ENCODE measurements at regions not wholly inside any gene's neighbourhood (a gene's known extent, or its start where the extent isn't known, plus 50 kb on each side); places are given as distances from the start of the nearest gene placed in this dataset.
"Not testable (repeated sequence)": the region's sequence is repeated elsewhere in the genome, so short reads cannot be mapped to it uniquely, and the experiment has no call there.

GRCh38 chr1:47689894-47690293 lies 252.1 kb downstream of the FOXD2 start:
- Mint-ChIP-seq H3K4me3 (no peak overlapping the region), H3K9me3 (no peaks in the 10 kb centered on the region), H3K4me1 (peaks cover 43% of the 10 kb centered on the region), H3K27ac (no peak overlapping the region), H3K36me3 (ENCODE audit: low read depth) (no peaks in the 10 kb centered on the region), H3K27me3 (ENCODE audit: insufficient read depth, low read depth, poor library complexity) (peaks cover 8% of the 10 kb centered on the region)
- H3K79me2 ChIP-seq (replicated peaks; ENCODE audit: insufficient read depth), result no peaks in the 10 kb centered on the region
- no peak for TF ChIP-seq EZH2 (IDR thresholded peaks at IDR 0.05; ENCODE audit: low read depth, unreplicated experiment)
- TF ChIP-seq, protein P1, sequence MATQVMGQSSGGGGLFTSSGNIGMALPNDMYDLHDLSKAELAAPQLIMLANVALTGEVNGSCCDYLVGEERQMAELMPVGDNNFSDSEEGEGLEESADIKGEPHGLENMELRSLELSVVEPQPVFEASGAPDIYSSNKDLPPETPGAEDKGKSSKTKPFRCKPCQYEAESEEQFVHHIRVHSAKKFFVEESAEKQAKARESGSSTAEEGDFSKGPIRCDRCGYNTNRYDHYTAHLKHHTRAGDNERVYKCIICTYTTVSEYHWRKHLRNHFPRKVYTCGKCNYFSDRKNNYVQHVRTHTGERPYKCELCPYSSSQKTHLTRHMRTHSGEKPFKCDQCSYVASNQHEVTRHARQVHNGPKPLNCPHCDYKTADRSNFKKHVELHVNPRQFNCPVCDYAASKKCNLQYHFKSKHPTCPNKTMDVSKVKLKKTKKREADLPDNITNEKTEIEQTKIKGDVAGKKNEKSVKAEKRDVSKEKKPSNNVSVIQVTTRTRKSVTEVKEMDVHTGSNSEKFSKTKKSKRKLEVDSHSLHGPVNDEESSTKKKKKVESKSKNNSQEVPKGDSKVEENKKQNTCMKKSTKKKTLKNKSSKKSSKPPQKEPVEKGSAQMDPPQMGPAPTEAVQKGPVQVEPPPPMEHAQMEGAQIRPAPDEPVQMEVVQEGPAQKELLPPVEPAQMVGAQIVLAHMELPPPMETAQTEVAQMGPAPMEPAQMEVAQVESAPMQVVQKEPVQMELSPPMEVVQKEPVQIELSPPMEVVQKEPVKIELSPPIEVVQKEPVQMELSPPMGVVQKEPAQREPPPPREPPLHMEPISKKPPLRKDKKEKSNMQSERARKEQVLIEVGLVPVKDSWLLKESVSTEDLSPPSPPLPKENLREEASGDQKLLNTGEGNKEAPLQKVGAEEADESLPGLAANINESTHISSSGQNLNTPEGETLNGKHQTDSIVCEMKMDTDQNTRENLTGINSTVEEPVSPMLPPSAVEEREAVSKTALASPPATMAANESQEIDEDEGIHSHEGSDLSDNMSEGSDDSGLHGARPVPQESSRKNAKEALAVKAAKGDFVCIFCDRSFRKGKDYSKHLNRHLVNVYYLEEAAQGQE (IDR thresholded peaks at IDR 0.05; ENCODE audit: unreplicated experiment), result no peak
- TF ChIP-seq, protein P2, sequence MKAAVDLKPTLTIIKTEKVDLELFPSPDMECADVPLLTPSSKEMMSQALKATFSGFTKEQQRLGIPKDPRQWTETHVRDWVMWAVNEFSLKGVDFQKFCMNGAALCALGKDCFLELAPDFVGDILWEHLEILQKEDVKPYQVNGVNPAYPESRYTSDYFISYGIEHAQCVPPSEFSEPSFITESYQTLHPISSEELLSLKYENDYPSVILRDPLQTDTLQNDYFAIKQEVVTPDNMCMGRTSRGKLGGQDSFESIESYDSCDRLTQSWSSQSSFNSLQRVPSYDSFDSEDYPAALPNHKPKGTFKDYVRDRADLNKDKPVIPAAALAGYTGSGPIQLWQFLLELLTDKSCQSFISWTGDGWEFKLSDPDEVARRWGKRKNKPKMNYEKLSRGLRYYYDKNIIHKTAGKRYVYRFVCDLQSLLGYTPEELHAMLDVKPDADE (IDR thresholded peaks at IDR 0.05), result no peak
- no peak for TF ChIP-seq EZH2phosphoT487 (IDR thresholded peaks at IDR 0.05; ENCODE audit: unreplicated experiment)
- TF ChIP-seq STAT1 (IDR thresholded peaks at IDR 0.05; ENCODE audit: unreplicated experiment), result no peak
- TF ChIP-seq ZNF114 (CRISPR knock-in tag; IDR thresholded peaks at IDR 0.05), result no peak
- no peaks in the 10 kb centered on the region for H3K27me3 ChIP-seq (ENCODE audit: insufficient read depth)
- H3K4me3 ChIP-seq, result no peak overlapping the region
- no peak overlapping the region for H3K4me2 ChIP-seq
- no peaks in the 10 kb centered on the region for H3K36me3 ChIP-seq (ENCODE audit: insufficient read depth)
- peaks cover 39% of the 10 kb centered on the region for H3K4me1 ChIP-seq (ENCODE audit: insufficient read depth)
- no peaks in the 10 kb centered on the region for H3K9me2 ChIP-seq (ENCODE audit: insufficient read depth)
- H3F3A ChIP-seq (replicated peaks; ENCODE audit: low read depth), result no peaks in the 10 kb centered on the region
- H3K27ac ChIP-seq (ENCODE audit: low read depth), result no peak overlapping the region
- ATAC-seq, result no peak
- 0 out of 2 replicates have a peak overlapping the region, but pooled peaks have one; percentile 38 for H2AFZ ChIP-seq
- no peaks in the 10 kb centered on the region for H4K20me1 ChIP-seq (replicated peaks; ENCODE audit: insufficient read depth)
- no peak for DNase-seq (ENCODE audit: low spot score)

- H3K9me3 Mint-ChIP-seq, result no peaks in the 10 kb centered on the region
- Histone ChIP-seq H4K20me1 (replicated peaks; ENCODE audit: insufficient read depth) (no peaks in the 10 kb centered on the region), H3K9me2 (ENCODE audit: insufficient read depth) (no peaks in the 10 kb centered on the region), H3K36me3 (ENCODE audit: insufficient read depth) (no peaks in the 10 kb centered on the region), H3K4me2 (no peak overlapping the region), H3F3A (replicated peaks; ENCODE audit: low read depth) (no peaks in the 10 kb centered on the region), H2AFZ (0 out of 2 replicates have a peak overlapping the region, but pooled peaks have one; percentile 38), H3K4me3 (no peak overlapping the region), H3K27me3 (ENCODE audit: insufficient read depth) (no peaks in the 10 kb centered on the region), H3K27ac (ENCODE audit: low read depth) (no peak overlapping the region), H3K79me2 (replicated peaks; ENCODE audit: insufficient read depth) (no peaks in the 10 kb centered on the region), H3K4me1 (ENCODE audit: insufficient read depth) (peaks cover 37% of the 10 kb centered on the region)
- H3K4me3 Mint-ChIP-seq, result no peak overlapping the region
- no peak overlapping the region for H3K27ac Mint-ChIP-seq
- ATAC-seq, result no peak
- no peak for DNase-seq (ENCODE audit: low spot score)
- peaks cover 39% of the 10 kb centered on the region for H3K4me1 Mint-ChIP-seq
- TF ChIP-seq ZNF331 (CRISPR knock-in tag; IDR thresholded peaks at IDR 0.05; ENCODE audit: low read depth), result no peak
- TF ChIP-seq POLR2AphosphoS5 (IDR thresholded peaks at IDR 0.05; ENCODE audit: low read depth), result no peak
- no peak for TF ChIP-seq STAT1 (IDR thresholded peaks at IDR 0.05; ENCODE audit: unreplicated experiment)
- H3K27me3 Mint-ChIP-seq (ENCODE audit: insufficient read depth, low read depth, poor library complexity), result peaks cover 12% of the 10 kb centered on the region
- no peaks in the 10 kb centered on the region for H3K36me3 Mint-ChIP-seq (ENCODE audit: low read depth)
Observed at GRCh38 chr1:47690341-47691250, 252.8 kb downstream of the FOXD2 start.

DNA sequence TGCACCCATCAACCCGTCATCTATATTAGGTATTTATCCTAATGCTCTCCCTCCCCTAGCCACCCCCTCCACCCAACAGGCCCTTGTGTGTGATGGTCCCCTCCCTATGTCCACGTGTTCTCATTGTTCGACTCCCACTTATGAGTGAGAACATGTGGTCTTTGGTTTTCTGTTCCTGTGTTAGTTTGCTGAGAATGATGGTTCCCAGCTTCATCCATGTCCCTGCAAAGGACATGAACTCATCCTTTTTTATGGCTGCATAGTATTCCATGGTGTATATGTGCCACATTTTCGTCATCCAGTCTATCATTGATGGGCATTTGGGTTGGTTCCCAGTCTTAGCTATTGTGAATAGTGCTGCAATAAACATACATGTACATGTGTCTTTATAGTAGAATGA lies 253.4 kb downstream of the FOXD2 start:
- Mint-ChIP-seq H3K4me1 (peaks cover 32% of the 10 kb centered on the region), H3K27me3 (ENCODE audit: insufficient read depth, low read depth, poor library complexity) (peaks cover 13% of the 10 kb centered on the region)
- H3K27ac ChIP-seq (ENCODE audit: low read depth); H3K4me3 ChIP-seq; DNase-seq (ENCODE audit: low spot score); H4K20me1 ChIP-seq (replicated peaks; ENCODE audit: insufficient read depth); H3K79me2 ChIP-seq (replicated peaks; ENCODE audit: insufficient read depth); H3K36me3 Mint-ChIP-seq (ENCODE audit: low read depth); H3K27me3 ChIP-seq (ENCODE audit: insufficient read depth); H3F3A ChIP-seq (replicated peaks; ENCODE audit: low read depth); H2AFZ ChIP-seq; H3K36me3 ChIP-seq (ENCODE audit: insufficient read depth); H3K9me3 Mint-ChIP-seq; H3K4me3 Mint-ChIP-seq; H3K9me2 ChIP-seq (ENCODE audit: insufficient read depth); H3K4me2 ChIP-seq; ATAC-seq; H3K27ac Mint-ChIP-seq: not testable (repeated sequence)
- peaks cover 30% of the 10 kb centered on the region for H3K4me1 ChIP-seq (ENCODE audit: insufficient read depth)
